ENCODE measurements at regions not wholly inside any gene's neighbourhood (a gene's known extent, or its start where the extent isn't known, plus 50 kb on each side); places are given as distances from the start of the nearest gene placed in this dataset.

DNA sequence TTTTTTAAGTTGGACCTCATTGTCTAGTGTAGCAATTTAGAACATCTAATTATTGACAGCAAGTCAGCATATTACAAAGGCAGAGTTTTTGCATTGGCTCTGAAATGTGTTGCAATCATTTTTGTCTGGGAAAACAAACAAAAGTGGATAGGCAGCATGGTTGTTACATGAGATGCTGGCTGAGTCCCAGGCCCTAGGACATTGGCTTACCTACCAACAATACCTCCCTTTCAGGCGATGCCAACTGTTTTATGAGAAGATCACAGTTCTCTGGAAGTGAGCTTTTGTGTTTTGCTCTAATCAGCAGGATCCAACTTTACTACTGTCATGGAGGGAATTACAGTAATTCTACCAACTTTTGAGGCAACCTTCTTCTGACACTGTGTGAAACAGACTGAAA is 71.5 kb upstream of the CXADR start:
- peak; percentile 68 for DNase-seq

DNA sequence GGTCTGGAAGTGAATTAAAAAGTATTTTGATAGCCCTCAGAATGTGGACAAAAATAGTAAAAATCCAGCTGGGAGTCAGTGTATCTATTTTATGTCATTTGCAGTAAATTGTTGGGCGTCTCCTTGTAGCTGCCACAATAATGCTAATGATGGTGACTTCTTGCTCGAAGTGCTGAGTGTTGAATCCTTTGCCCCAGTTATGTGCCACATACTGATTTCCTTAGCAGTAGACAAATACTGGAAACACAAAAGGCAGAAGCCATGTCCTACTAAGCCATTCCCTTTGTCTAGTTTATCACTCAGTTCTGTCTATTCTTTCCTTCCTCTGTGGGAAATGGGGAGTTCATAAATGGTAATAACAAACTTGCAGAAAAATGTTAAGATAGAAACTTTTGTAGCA is 70.7 kb upstream of the CXADR start:
- no peak for DNase-seq

DNA sequence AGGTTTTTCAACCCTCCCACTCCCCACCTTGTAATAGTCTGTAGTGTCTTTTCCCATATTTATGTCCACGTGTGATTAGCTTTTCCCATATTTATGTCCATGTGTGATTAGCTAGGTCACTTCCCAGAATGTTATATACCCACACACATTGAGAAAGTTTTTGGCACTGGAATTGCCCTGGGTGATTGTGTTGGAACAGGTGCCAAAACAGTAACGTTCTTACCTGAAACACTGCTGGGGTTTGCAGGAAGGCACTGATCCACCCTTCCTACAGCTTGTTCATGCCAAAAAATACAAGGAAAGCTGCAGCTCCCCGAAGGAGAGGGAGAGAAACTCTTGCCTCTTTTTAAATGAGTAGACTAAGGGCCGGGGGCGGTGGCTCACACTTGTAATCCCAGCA is 68.0 kb upstream of the CXADR start:
- no peak for DNase-seq

DNA sequence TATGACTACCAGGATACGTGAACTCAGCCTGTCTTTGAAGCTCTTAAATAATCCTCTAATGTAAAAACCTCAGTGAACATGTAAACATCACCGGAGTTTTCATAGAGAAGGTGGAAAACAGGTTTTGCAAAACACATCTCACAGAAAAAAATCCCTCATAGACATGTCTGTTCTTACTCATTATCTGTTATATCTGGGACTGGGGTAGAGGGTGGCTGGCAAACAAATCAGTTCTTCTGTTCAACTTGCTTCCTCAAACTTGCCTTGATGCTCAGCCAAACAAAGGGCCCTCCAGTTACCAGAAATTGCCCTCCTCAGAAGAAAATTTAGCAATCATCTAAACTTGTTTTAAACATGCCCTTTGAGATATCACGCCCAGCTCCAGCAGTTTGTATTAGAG is 66.1 kb upstream of the CXADR start:
- no peak for DNase-seq

DNA sequence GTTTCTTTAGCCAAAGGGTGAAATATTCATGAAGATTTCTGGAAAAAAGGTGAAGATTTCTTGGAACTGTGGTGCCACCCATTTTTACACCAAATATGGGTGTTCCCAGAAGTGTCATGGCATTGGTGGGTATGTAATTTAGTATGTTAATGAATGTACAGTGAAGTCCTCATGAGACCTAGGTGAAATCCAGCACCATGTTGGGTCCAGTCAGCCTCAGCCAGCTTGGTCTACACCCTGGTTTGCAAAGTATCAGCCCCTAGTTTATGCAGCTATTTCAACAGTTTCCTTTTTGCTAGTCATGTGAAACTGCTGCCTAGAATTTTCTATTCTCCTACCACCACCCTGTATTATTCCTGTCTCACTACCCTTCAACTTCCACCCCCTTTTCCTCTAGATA is 63.1 kb upstream of the CXADR start:
- no peak for DNase-seq

DNA sequence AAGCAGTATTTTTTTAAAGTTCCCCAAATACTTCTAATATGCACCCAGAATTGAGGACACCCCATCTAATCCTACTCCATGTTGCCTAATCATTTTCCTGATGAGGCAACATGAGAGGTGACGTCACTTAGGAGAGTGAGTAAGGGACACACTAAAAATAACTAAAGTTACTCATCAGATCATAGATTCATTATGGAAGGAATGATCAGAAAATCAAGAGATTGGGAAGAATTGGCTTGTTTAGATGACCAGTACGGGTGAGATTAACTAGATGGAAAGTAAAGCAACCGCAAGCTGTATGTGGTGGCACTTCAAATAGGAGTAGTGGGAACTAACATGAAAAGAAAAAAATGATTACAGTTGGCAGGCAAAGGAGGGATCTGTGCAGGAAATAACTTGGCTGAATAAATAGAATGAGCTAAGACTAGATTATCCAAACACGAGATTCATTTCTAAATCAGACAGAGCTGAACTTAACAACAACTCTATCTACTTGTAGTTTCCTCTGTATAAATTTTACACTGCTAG is 61.4 kb upstream of the CXADR start:
- DNase-seq = no peak

DNA sequence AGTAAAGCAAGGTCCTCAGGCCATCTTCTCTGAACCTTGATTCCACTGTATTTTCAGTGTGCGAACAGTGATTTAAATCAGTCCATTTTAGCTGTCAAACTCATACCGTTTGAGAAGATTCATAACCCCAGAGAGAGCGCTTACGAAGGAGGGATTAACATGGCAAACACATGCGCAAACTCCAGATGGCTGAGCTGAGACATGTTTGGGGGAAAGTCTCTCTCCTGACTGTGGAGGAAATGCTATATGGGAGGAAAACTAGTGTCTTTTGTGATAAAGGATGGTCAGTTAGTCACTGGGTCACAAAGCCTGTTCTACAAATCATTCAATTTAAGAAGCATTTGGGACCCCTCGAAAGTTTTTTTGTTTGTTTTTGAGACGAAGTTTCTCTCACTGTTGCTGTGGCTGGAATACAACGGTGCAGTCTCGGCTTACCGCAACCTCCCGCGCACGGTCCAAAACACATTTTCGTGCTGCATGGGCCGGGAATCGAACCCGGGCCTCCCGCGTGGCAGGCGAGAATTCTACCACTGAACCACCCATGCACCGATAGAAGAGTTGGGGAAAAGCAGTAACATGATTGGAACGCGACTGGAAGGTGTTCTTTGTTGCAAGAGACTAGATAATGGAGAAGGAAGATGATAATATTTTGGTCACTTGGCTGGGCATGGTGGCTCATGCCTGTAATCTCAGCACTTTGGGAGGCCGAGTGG is 58.4 kb upstream of the CXADR start:
- DNase-seq = no peak

DNA sequence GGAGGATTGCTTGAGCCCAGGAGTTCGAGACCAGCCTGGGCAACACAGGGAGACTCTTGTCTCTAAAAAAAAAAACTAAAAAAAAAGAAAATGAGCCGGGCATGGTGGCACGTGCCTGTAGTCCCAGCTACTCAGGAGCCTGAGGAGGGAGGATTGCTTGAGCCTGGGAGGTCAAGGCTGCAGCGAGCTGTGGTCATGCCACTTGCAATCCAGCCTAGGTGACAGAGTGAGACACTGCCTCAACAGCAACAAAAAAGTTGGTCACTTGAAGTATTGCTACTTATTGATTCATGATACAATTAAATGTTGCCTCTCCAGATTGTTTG is 57.9 kb upstream of the CXADR start:
- DNase-seq = no peak

DNA sequence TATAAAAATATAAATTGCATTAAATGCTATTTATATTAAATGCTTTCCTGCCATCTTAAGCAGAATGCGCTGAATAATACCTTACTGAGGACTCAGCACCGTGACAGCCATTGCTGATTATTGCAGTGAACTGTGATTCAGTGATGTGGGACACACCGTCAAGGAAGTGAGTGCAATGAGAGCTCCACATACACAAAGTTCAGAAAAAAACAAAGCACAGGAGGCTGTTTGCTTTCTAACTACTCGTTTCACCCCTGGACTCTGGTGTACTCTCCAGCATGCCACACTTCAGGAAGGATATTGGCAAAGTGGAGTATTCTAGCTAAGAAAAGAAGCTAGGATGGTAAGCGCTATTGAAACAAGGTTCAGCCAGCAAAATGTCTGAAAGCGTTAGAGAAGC is 57.4 kb upstream of the CXADR start:
- no peak for DNase-seq

DNA sequence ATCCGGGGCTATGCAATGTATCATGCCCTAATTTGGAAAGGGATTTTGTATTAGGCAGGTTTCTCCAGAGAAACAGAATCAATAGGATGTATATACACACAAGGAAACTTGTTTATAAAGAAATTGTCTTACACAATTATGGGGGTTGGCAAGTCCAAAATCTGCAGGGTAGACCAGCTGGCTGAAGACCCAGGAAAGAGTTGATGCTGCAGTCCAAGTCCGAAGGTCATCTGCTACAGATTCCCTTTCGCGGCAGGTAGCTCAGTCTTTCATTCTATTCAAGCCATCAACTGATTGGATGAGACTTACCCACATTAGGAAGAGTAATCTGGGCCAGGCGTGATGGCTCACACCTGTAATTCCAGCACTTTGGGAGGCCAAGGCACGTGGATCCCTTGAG is 54.6 kb upstream of the CXADR start:
- DNase-seq = no peak

DNA sequence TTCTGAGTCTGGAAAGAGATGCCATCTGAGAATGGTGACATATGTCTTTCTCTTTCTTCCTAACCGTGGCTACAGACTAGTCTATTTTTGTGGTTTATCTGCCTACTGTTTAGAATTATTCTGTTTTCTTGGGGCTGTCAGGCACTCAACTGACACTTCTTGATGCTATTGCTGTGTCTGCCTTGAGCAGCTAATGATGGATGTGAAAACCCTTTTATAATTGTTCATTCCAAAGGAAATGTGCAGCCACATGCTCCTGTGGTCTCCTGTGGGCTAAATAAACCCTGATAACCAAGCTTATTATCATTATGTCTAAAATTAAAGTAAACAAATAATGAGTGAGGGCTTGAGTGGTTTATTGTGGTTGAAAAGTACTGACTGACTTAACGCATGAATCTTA is 52.7 kb upstream of the CXADR start:
- peak; percentile 26 for DNase-seq

DNA sequence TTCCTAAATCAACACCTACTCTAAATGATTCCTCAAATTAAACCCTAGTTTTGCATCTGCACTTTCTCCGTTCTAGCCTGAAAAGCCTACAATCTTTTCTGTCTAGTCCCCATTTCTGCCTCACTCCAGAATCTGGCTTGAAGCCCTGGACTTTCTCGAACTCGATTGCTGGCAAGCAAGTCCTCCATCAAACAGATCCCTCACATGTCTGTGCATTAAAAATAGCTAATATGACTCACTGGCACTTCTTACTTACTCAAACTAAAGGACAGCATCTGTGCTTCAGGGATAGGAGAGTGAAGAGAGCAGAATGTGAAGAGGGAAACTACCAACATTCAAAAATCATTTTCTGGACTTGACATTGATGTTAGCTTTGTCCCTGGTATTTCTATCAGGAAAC is 51.8 kb upstream of the CXADR start:
- DNase-seq = no peak

DNA sequence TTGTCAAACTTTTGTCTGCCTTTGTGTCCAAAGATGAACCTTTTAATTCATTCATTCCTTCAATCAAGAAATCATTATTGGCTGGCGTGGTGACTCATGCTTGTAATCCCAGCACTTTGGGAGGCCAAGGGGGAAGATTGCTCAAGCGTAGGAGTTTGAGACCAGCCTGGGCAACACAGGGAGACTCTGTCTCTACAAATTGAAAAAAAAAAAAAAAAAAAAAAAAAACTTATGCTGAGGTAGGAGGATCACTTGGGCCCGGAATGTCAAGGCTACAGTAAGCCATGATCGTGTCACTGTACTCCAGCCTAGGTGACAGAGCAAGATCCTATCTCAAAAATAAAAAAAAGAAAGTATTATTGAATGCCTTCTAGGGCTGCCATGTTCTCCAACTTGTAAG is 51.3 kb upstream of the CXADR start:
- DNase-seq = no peak

DNA sequence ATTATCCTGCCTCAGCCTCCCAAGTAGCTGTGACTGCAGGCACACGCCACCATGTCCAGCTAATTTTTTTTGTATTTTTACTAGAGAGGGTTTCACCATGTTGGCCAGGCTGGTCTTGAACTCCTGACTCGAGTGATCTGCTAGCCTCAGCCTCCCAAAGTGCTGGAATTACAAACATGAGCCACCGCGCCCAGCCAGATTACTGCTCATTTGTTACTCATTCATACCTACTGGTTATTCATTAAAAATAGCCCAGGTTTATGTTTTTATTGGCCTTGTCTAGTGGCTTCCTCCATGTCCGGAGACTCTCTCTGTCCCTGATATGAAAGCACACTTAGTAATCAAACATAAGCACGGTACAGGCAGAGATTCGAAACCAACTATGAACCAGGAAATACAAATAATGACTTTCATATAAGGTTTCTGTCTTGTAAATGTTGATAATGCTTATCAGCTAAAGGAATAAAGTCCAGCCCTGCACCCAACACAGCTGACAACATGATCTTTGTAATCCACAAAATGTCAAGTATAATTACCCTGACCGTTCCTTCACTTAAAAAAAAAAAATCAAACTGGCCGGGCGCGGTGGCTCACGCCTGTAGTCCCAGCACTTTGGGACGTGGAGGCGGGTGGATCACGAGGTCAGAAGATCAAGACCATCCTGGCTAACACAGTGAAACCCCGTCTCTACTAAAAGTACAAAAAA is 50.4 kb upstream of the CXADR start:
- no peak for DNase-seq

Data from NCI-H1105 treated with DMSO at 0.1 percent for 48 hours (cell line).